GM18909 (cell line): ENCODE measurements at regions not wholly inside any gene's neighbourhood (a gene's known extent, or its start where the extent isn't known, plus 50 kb on each side); places are given as distances from the start of the nearest gene placed in this dataset.
"Not testable (repeated sequence)": the region's sequence is repeated elsewhere in the genome, so short reads cannot be mapped to it uniquely, and the experiment has no call there.

Experiments
- ATAC-seq: cut with Tn5 transposase; IDR thresholded peaks from one replicate; pipeline ENCODE4 v1.9.1; 2021; ENCODE audit warnings: mild to moderate bottlenecking; ENCODE audit not compliant: unreplicated experiment, poor library complexity

GRCh38 chr7:127530148-127530547 is 55.2 kb downstream of the GCC1 start:
- no peak for ATAC-seq

GRCh38 chr7:127527561-127527960 is 57.8 kb downstream of the GCC1 start:
- ATAC-seq, result no peak

- ATAC-seq, result no peak
These were observed 59.4 kb downstream of the GCC1 start for GRCh38 chr7:127525866-127526480.

- no peak for ATAC-seq
These were observed 69.1 kb downstream of the GCC1 start for GRCh38 chr7:127516320-127516719.

GRCh38 chr7:127514499-127514898 is 70.9 kb downstream of the GCC1 start:
- ATAC-seq, result no peak

GRCh38 chr7:127513311-127513710 is 72.1 kb downstream of the GCC1 start:
- ATAC-seq, result no peak

GRCh38 chr7:127512663-127513062 is 72.7 kb downstream of the GCC1 start:
- no peak for ATAC-seq

GRCh38 chr7:127504715-127505114 is 80.7 kb downstream of the GCC1 start:
- no peak for ATAC-seq

- ATAC-seq, result no peak
These were observed 83.6 kb downstream of the GCC1 start for GRCh38 chr7:127501817-127502216.

- ATAC-seq, result no peak
These were observed 94.9 kb upstream of the ZNF800 start for GRCh38 chr7:127487381-127487780.

- peak; percentile 53 for ATAC-seq
These were observed 94.1 kb upstream of the ZNF800 start for GRCh38 chr7:127486654-127487053.

GRCh38 chr7:127485482-127485881 is 93.0 kb upstream of the ZNF800 start:
- ATAC-seq, result no peak

GRCh38 chr7:127484954-127485353 is 92.4 kb upstream of the ZNF800 start:
- ATAC-seq, result no peak

- no peak for ATAC-seq
These were observed 86.0 kb upstream of the ZNF800 start for GRCh38 chr7:127478461-127478860.

- ATAC-seq, result no peak
These were observed 85.5 kb upstream of the ZNF800 start for GRCh38 chr7:127478024-127478355.

GRCh38 chr7:127477295-127478023 is 85.0 kb upstream of the ZNF800 start:
- no peak for ATAC-seq

GRCh38 chr7:127476618-127477017 is 84.1 kb upstream of the ZNF800 start:
- ATAC-seq, result no peak

GRCh38 chr7:127474457-127474856 is 81.9 kb upstream of the ZNF800 start:
- ATAC-seq, result no peak

GRCh38 chr7:127473409-127473808 is 80.9 kb upstream of the ZNF800 start:
- ATAC-seq, result no peak

- ATAC-seq, result no peak
These were observed 67.6 kb upstream of the ZNF800 start for GRCh38 chr7:127460077-127460476.

GRCh38 chr7:127451258-127451657 is 58.8 kb upstream of the ZNF800 start:
- not testable (repeated sequence) for ATAC-seq

GRCh38 chr7:127448566-127448965 is 56.1 kb upstream of the ZNF800 start:
- ATAC-seq, result no peak
